Mucosa of descending colon (tissue), 3 donors: ENCODE measurements at regions not wholly inside any gene's neighbourhood (a gene's known extent, or its start where the extent isn't known, plus 50 kb on each side); places are given as distances from the start of the nearest gene placed in this dataset.

Experiments
- ATAC-seq: fragments of 200-7000 bp; cut with Tn5 transposase; one replicate; pipeline ENCODE4 v1.9.1; 2020; ENCODE audit warnings: mild to moderate bottlenecking, moderate library complexity
- DNase-seq, 3 donors: peaks; one replicate each; pipeline ENCODE4 v3.0.0-alpha.2; 2020
- H3K36me3 ChIP-seq: fragments of 200-600 bp; one replicate; pipeline ENCODE4 v1.8.0; 2021; ENCODE audit warnings: low read depth, mild to moderate bottlenecking
- H3K4me1 ChIP-seq: fragments of 200-600 bp; one replicate; pipeline ENCODE4 v1.8.0; 2021; ENCODE audit warnings: low read depth, mild to moderate bottlenecking
- H3K4me3 ChIP-seq: fragments of 200-600 bp; one replicate; pipeline ENCODE4 v1.8.0; 2021; ENCODE audit warnings: mild to moderate bottlenecking
- H3K9me3 ChIP-seq: fragments of 200-600 bp; one replicate; pipeline ENCODE4 v1.8.0; 2021; ENCODE audit warnings: mild to moderate bottlenecking
- intact Hi-C, 2 donors: fragments of 100-400 bp; cut with DNase I in 1 of 2; cut with micrococcal nuclease in 1 of 2; formaldehyde crosslinking; loops; one replicate each; pipeline versions ENCODE4 v1.11.0 to v1.11.1; 2022; cut with DNase I, micrococcal nuclease
- TF ChIP-seq, protein P1 (sequence below): fragments of 200-600 bp; IDR thresholded peaks from one replicate; pipeline ENCODE4 v1.8.0; 2022; ENCODE audit warnings: antibody characterized with exemption, mild to moderate bottlenecking
- donor health status: DM: no; HTN: no; CAD: no; lungs with moderate emphysema.
- donor health status: DM: no; HTN: no; CAD: no.
- donor health status: DM: no; HTN: yes; CAD: no.

DNA sequence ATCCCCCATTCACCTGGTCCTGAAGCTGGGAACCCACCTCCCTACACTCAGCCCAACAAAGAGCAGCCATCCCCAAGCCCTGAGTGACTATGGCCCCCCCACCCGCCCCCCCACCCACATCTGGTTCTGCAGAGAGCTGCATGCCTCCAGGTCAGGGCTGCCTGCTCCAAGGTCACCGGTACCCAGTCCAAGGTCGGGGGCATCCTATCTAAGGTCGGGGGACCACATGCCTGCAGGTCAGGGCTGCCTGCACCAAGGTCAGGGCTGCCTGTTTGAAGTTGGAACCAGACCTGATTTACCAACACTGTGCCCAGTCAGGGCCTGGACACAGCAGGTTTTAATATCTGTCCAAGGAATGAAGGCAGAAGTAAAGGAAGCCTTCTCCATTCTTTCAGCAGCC lies 66.1 kb upstream of the GPC1 start:
- Histone ChIP-seq H3K9me3 (no peaks in the 10 kb centered on the region), H3K4me1 (peaks cover 2% of the 10 kb centered on the region), H3K4me3 (no peak overlapping the region), H3K36me3 (no peaks in the 10 kb centered on the region)
- TF ChIP-seq, protein P1, sequence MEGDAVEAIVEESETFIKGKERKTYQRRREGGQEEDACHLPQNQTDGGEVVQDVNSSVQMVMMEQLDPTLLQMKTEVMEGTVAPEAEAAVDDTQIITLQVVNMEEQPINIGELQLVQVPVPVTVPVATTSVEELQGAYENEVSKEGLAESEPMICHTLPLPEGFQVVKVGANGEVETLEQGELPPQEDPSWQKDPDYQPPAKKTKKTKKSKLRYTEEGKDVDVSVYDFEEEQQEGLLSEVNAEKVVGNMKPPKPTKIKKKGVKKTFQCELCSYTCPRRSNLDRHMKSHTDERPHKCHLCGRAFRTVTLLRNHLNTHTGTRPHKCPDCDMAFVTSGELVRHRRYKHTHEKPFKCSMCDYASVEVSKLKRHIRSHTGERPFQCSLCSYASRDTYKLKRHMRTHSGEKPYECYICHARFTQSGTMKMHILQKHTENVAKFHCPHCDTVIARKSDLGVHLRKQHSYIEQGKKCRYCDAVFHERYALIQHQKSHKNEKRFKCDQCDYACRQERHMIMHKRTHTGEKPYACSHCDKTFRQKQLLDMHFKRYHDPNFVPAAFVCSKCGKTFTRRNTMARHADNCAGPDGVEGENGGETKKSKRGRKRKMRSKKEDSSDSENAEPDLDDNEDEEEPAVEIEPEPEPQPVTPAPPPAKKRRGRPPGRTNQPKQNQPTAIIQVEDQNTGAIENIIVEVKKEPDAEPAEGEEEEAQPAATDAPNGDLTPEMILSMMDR, result no peak
- intact Hi-C loops, result no loop called here
- no peak for ATAC-seq
- no peak for DNase-seq

DNA sequence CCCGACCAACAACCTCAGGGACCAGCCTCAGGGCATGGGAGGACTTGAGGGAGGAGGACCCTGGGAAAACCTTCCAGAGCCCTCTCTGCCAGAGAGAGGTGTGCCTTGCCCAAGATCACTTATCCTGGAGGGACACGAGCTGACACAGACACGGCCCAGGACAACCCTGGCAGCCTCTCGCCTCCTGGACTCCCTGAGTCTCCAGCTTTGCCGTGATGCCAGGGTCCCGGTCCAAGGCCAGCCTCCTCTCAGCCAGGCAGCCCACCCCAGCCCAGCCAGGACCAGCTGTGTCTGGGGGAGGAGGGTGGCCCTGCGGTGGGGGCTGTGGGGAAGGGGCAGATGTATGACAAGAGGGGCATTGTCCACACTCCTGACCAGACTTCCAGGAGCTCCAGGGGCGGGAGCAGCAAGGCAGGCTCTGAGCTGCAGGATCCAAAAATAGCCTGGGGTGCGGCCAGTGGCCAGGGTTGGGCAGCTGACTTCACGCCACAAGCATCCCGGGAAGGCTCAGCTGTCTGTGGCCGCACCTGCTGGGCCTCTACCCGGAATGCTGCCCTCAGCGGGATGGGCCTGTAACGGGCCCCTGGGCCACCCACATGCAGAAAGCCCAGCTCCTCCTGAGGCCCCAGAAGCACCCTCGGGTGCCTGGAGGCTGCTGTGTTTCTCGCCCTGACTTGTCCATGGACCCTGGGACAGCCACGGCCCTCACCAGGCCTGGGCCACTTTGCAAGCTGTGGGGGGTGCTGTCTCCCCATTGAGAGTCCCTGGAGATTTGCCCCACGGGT lies 65.5 kb upstream of the GPC1 start:
- ATAC-seq (peak; percentile 48), DNase-seq (peak in 2 of 3 donors; percentile 17 to 45)
- Histone ChIP-seq H3K9me3 (no peaks in the 10 kb centered on the region), H3K4me1 (peaks cover 2% of the 10 kb centered on the region), H3K36me3 (no peaks in the 10 kb centered on the region), H3K4me3 (no peak overlapping the region)
- TF ChIP-seq, protein P1, result no peak
- intact Hi-C loops, result no loop called here

DNA sequence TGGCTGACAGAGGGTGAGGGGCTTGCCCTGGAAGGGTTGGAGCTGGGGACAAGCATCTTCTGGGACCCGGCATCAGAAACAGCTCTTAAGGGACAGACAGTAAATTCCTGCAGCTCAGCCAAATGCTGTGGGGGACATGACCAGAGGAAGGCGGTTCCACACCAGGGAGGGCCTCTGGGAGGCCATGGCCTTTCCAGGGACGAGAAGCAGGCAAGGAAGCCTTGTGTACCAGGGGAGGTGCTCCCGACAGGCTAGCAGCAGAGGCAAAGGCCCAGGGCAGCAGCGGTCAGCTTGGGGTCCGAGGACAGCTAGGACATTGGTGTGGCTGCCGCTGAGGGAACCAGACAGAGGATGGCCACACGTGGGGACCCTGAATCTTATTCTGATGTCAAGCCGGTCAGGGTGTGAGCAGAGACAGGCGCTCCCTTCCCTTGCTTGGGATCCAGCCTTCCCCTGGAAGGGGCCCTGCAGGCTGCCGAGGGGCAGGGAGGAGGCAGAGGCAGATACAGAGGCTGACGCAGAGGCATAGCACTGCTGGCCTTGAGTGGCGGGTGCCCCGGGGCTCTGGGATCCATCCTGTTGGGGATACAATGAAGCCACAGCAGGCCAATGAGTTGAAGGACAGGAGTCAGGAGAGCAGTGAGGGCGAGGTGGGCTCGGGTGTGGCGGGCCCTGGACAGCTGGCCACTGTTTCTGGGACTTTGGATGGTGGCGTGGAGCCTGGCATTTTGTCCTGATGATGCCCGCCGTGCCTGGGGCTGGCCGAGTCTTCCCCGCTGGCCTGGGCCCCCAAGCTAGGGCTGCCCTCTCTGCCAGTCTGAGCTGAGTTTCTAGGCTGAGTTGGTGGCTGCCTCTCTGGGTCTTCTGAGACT lies 64.1 kb upstream of the GPC1 start:
- TF ChIP-seq, protein P1, result no peak
- ATAC-seq, result no peak
- no peaks in the 10 kb centered on the region for H3K9me3 ChIP-seq
- H3K36me3 ChIP-seq, result no peaks in the 10 kb centered on the region
- H3K4me1 ChIP-seq, result peaks cover 2% of the 10 kb centered on the region
- no peak overlapping the region for H3K4me3 ChIP-seq
- intact Hi-C loops, result no loop called here
- no peak for DNase-seq

DNA sequence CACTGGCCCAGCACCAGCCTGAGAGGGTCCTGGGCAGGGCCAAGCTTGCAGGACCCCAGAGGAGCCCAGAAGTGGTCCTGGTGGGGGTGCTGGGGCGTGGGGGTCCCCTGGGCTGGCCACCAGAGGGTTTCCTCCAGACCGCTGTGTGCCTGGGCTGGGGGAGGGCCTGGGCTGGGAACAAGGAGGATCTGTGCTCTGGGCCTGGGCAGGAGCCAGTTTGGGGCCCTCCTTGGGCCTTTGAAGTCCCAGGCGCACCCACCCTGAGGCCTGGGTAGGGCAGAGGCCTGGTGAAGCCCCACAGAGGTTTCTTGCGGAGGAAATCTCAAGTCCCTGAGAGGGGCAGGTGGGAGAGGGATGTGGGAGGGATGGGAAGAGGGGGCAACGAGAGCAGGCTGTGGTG lies 63.4 kb upstream of the GPC1 start:
- DNase-seq (no peak), ATAC-seq (no peak)
- H3K36me3 ChIP-seq, result no peaks in the 10 kb centered on the region
- H3K9me3 ChIP-seq, result no peaks in the 10 kb centered on the region
- peaks cover 2% of the 10 kb centered on the region for H3K4me1 ChIP-seq
- H3K4me3 ChIP-seq, result no peak overlapping the region
- TF ChIP-seq, protein P1, result no peak
- intact Hi-C loops, result no loop called here

DNA sequence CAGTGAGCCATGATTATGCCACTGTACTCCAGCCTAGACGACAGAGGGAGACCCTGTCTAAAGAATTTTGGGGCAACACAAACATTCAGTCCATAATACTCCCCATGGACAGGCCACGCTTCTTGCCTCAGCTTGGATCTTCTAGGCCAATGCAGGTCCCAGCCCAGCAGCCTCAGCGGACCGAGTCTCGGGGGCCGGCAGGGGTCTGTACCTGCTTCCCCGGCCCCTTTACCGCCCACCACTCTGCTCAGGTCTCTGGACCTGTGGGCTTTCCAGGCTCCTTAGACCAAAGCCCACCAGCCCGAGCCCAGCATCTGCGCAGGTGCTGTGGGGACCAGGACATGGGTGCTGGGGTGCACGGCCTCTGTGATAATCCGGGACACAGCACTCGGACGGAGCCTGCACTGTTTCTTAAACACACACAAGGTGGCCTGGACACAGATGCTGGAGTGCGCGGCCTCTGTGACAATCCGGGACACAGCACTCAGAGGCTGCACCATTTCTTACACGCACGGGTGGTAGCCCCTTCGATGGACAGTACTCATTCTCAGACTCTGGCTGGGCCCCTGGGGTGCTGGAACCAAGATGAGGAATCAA lies 62.1 kb upstream of the GPC1 start:
- ATAC-seq, result no peak
- Histone ChIP-seq H3K9me3 (no peaks in the 10 kb centered on the region), H3K4me1 (peaks cover 2% of the 10 kb centered on the region), H3K36me3 (no peaks in the 10 kb centered on the region), H3K4me3 (no peak overlapping the region)
- TF ChIP-seq, protein P1, result no peak
- DNase-seq, result no peak
- intact Hi-C loops, result no loop called here
